ENCODE measurements at regions not wholly inside any gene's neighbourhood (a gene's known extent, or its start where the extent isn't known, plus 50 kb on each side); places are given as distances from the start of the nearest gene placed in this dataset.

DNA sequence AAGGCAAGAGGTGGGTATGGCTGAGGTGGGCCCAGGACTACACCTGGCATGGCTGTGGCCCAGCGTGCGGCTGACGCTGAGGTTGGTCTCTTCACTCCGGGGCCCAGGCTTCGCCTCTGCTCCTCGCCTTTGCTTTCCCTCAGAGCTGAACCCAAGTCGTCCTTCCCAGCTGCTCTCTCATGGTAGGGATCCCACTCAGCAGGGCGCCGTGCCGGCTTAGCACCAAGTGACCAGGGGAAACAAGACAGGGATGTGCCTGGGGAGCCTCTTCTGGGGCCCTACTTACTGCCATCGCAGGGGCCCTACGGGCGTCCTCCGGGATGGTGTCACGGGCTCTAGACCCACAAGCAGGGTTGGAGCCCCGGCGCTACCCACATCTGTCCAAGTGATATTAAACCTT lies 138.1 kb upstream of the ALKAL2 start:
- DNase-seq (ENCODE audit: low read depth) = no peak

DNA sequence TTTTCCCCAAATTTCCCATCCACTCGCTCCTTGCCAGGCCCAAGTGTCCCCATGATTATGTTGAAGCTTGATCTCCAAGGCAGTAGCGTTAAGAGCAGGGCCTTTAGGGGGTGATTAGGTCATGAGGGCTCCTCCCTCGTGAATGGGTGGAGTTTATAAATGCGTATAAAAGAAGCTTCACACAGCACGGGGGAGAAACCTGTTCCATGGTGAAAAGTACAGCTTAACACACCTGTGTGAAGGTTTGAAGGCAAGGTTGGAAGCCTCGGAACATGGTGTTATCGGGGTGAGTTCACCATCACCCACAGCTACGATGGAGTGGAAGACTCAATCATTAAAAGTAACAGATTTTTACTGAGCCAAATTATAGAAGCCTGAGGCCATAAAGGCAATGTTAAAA lies 137.4 kb upstream of the ALKAL2 start:
- no peak for DNase-seq (ENCODE audit: low read depth)

GRCh38 chr2:424306-425171 lies 136.6 kb upstream of the ALKAL2 start:
- DNase-seq (ENCODE audit: low read depth) = no peak

- DNase-seq (ENCODE audit: low read depth) = no peak
Observed at GRCh38 chr2:423479-423878, 135.6 kb upstream of the ALKAL2 start.

- no peak for DNase-seq (ENCODE audit: low read depth)
Observed at GRCh38 chr2:422676-423435, 135.0 kb upstream of the ALKAL2 start.

- no peak for DNase-seq (ENCODE audit: low read depth)
Observed at GRCh38 chr2:421406-421805, 133.5 kb upstream of the ALKAL2 start.

- DNase-seq (ENCODE audit: low read depth) = no peak
Observed at GRCh38 chr2:419687-420317, 131.9 kb upstream of the ALKAL2 start.

DNA sequence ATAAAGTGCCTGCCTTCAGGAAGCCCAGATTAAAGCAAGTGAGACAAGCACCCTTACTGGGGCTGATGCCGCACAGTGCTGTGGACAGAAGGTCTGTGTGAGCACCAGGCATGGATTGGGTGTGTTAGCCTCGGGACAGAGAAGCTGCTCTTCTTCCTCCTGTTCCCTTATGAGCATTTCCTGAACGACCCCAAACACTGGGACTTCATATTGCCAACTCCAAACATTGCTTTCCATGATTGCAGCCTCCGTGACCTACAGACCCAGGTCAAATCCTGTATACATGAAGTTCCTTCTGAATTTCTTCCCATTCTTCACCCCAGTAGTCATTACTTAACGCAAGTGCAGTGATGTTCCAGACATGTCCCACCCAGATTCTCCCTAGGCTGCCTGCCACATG lies 129.8 kb upstream of the ALKAL2 start:
- no peak for DNase-seq (ENCODE audit: low read depth)

- no peak for DNase-seq (ENCODE audit: low read depth)
Observed at GRCh38 chr2:417006-417405, 129.1 kb upstream of the ALKAL2 start.

DNA sequence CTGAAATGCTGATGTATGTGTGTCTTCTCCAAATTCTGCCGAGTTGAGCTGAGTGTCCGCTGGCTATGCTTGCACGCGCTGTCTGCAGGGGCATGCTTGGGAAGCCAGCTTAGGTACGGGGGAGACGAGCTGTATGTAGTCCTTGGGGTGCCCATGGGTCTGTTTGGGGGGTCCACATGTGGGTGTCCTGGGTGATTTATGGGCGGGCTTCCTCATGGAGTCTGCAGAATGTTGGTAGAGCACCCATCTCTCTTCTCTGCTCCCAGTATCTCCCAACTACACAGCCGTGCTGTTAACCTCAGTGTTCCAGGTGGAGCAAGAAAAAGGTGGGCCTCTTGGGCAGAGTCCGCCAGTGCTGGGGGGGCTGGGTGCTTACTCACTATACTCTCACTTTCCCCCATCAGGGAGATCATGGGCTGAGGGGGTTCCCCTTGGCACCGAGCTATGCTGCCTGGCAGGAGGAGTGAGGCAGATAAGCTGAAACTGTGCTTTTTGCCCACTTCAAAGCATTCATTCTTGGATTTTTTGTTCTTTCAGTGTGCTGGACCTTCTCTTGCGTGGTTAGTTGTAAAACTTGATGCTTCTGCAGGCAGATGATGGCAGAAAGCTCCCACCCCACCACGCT lies 128.2 kb upstream of the ALKAL2 start:
- no peak for DNase-seq (ENCODE audit: low read depth)

GRCh38 chr2:409523-409922 lies 121.6 kb upstream of the ALKAL2 start:
- no peak for DNase-seq (ENCODE audit: low read depth)

DNA sequence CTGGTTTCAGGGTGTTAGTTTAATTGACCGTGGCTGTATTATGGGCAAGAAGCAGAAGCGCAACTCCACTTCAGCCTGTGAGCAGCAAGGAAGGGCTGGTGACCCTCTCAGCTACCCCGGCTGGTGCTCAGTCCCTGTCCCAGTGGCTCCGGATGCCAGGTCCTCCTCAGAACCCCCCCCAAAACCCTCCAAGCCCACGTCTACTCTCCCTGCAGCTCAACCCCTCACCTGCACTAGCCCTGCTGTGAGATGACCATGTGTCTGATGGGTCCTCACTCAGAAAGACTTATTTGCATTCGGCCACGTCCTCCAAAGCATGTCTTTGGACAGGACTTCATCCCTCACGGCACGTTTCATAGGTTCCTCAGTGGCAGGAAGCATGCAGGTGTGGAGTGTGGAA lies 119.7 kb upstream of the ALKAL2 start:
- no peak for DNase-seq (ENCODE audit: low read depth)

DNA sequence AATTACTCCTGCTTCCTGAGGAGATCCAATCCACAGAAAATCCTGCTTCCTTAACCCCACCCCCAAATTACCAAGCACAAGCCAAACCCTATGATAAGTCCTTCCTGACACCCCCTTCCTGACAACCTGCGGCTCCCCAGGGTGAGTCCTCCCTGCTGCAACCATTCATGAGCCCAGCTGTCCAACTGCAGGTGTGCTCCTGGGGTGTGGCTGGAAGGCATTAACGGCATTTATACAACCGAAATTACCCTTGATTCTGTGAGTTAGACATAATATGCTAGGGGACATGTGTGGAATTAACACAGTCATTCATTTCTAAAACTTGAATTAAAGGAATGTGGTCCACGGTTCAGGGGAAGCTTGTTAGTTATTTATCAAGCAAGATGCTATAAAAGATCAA lies 119.0 kb upstream of the ALKAL2 start:
- DNase-seq (ENCODE audit: low read depth) = no peak

GRCh38 chr2:406231-406630 lies 118.3 kb upstream of the ALKAL2 start:
- no peak for DNase-seq (ENCODE audit: low read depth)

- DNase-seq (ENCODE audit: low read depth) = no peak
Observed at GRCh38 chr2:404581-404980, 116.7 kb upstream of the ALKAL2 start.

DNA sequence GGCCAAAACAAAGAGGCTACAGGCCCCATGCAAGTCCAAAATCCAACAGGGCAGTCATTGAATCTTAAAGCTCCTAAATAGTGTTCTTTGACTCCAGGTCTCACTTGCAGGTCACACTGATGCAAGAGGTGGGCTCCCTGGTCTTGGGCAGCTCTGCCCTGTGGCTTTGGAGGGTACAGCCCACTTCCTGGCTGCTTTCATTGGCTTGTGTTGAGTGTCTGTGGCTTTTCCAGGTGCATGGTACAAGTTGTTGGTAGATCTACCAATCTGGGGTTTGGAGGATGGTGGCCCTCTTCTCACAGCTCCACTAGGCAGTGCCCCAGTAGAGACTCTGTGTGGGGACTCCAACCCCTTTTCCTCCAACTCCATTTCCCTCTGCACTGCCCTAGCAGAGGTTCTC lies 115.8 kb upstream of the ALKAL2 start:
- DNase-seq (ENCODE audit: low read depth) = no peak

DNA sequence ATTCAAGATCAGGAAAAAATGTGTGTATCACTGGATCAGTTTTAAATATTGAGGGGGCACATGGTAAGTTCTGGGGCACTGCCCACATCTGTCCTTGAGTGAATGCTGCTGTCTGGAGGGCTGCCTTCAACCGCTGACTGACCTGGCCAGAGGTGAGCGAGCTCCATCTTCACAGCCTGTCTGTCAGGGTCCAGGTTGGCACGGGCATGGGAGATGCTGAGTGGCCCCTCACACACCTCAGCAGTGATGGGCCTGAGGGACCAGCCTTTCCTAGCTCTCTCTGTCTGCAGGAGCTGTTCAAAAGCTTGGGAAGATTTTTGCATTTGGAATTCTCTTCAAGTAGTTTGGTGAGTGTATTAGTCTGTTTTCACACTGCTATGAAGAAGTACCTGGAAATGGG lies 114.8 kb upstream of the ALKAL2 start:
- DNase-seq (ENCODE audit: low read depth) = no peak

GRCh38 chr2:402206-402605 lies 114.3 kb upstream of the ALKAL2 start:
- DNase-seq (ENCODE audit: low read depth) = no peak

- DNase-seq (ENCODE audit: low read depth) = no peak
Observed at GRCh38 chr2:401019-401679, 113.3 kb upstream of the ALKAL2 start.

DNA sequence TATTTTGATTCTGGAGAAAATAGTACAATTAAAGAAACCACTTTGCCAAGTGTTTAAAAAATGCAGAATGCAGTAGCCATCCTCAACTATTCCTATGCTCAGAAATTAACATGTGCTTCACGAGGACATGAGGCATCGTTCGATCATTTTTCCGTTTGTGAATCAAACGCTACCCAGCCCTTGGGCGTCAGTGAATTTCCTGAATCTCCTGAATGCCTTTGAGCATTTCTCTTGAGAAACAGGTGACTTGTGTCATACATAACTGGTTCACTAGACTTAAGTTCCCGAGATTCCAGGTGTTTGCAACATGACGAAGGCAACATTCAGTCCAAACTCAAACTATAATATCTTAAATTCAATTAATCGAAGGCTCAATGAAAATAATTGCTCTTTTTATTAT lies 110.0 kb upstream of the ALKAL2 start:
- DNase-seq (ENCODE audit: low read depth) = no peak

GRCh38 chr2:397521-397920 lies 109.6 kb upstream of the ALKAL2 start:
- DNase-seq (ENCODE audit: low read depth) = no peak

GRCh38 chr2:396903-397302 lies 109.0 kb upstream of the ALKAL2 start:
- no peak for DNase-seq (ENCODE audit: low read depth)
